AG04449 (cell line): ENCODE measurements at regions not wholly inside any gene's neighbourhood (a gene's known extent, or its start where the extent isn't known, plus 50 kb on each side); places are given as distances from the start of the nearest gene placed in this dataset.

ENCODE experiments used
- CTCF ChIA-PET: fragments of 350-600 bp; formaldehyde crosslinking; extraction: SDS; loops from one replicate; lab custom pipeline; 2021; ENCODE audit warnings: antibody characterized with exemption; lab: Yijun Ruan, JAX
- POLR2A ChIA-PET: fragments of 400-600, 350-600 bp; formaldehyde crosslinking; extraction: SDS; loops from one replicate; lab custom pipeline; 2020; ENCODE audit warnings: antibody characterized with exemption, inconsistent platforms; lab: Yijun Ruan, JAX
- DNase-seq: peaks from one replicate; pipeline ENCODE4 v3.0.0-alpha.2; 2010; ENCODE audit warnings: low read depth, low spot score
- H3K4me3 ChIP-seq: 2 replicates; pipeline ENCODE4 v1.5.1; 2011; ENCODE audit warnings: low read depth, mild to moderate bottlenecking, control low read depth, low read length
- CTCF ChIP-seq: IDR thresholded peaks from one replicate; pipeline ENCODE4 v1.5.1; 2011; ENCODE audit warnings: mild to moderate bottlenecking, moderate library complexity, low read length, control low read depth, inconsistent platforms; ENCODE audit not compliant: insufficient read depth; ENCODE audit errors: missing control alignments

GRCh38 chr10:105347487-105347886, 706.4 kb downstream of the SORCS3 start:
- DNase-seq, result no peak
- ChIA-PET CTCF (no interaction called here), POLR2A (no interaction called here)
- no peak for TF ChIP-seq CTCF
- H3K4me3 ChIP-seq, result no peak overlapping the region

- no peak for TF ChIP-seq CTCF
- no peak for DNase-seq
- ChIA-PET POLR2A (no interaction called here), CTCF (no interaction called here)
- H3K4me3 ChIP-seq, result no peak overlapping the region
These were observed 701.5 kb downstream of the SORCS3 start for GRCh38 chr10:105342606-105343005.

DNA sequence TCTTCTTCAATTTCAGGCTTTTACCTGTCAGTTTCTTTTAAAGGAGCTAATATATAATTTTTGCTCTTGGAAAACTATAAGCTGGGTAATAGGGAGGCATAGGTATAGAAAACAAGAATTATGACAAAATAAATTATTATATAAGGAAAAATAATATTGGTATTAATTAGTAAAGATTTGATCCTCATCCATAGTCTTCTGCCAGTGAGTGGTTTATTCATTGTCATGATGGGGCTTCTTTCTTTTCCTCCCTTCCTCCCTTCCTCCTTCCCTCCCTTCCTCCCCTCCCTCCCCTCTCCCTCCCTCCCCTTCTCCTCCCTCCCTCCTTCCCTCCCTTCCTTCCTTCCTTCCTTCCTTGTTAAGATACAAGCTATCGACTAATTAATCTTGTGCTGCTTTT, 698.6 kb downstream of the SORCS3 start:
- DNase-seq, result no peak
- CTCF ChIA-PET, result no interaction called here
- H3K4me3 ChIP-seq, result no peak overlapping the region
- POLR2A ChIA-PET, result no interaction called here
- TF ChIP-seq CTCF, result no peak

DNA sequence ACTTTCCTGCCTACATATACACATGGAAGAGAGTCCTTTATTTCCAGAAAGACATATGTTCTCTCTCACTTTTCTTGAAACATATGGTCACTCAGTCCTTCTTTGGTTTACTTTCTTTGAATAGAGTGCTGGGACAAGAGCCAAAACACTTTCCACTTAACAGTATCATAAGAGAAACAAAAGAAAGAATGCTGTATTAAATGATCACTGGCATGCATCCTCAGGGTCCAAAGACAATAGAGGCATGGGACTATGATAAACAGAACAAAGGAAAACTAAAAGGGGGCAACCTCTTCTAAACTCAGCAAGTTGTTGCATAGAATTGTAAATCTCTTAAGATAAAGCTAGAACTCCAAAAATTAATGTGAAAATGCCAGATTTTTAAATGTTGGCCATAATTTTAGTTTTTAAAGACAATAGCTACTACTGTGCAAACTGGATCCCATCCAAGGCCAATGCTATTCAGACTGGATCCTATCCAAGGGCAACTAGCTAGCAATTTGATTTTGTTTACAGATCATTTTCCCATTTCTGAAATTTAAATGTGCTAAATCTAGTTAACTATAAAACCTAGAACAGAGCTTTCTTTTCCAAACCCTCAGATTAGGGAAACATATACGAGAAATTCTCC, 687.5 kb downstream of the SORCS3 start:
- ChIA-PET POLR2A (no interaction called here), CTCF (no interaction called here)
- TF ChIP-seq CTCF, result no peak
- H3K4me3 ChIP-seq, result no peak overlapping the region
- no peak for DNase-seq
